OCI-LY1 (cell line): ENCODE measurements at regions not wholly inside any gene's neighbourhood (a gene's known extent, or its start where the extent isn't known, plus 50 kb on each side); places are given as distances from the start of the nearest gene placed in this dataset.
"Not testable (repeated sequence)": the region's sequence is repeated elsewhere in the genome, so short reads cannot be mapped to it uniquely, and the experiment has no call there.

ENCODE experiments used
- H2AFZ ChIP-seq: fragments of 200-600 bp; sonication (generic), shearing (Covaris generic); 2 replicates; pipeline ENCODE4 v1.6.0; 2014; ENCODE audit warnings: antibody characterized with exemption, mild to moderate bottlenecking, low read length
- H3F3A ChIP-seq: fragments of 200-600 bp; sonication (generic), shearing (Covaris generic); 2 replicates; pipeline ENCODE4 v1.6.0; 2014; ENCODE audit warnings: mild to moderate bottlenecking, antibody characterized with exemption, low read length, moderate library complexity; ENCODE audit not compliant: insufficient read depth
- H3K27ac ChIP-seq: fragments of 200-600 bp; sonication (generic); 2 replicates; pipeline ENCODE4 v1.5.1; 2014; ENCODE audit warnings: low read length, mixed run types, mild to moderate bottlenecking, low read depth; ENCODE audit not compliant: poor library complexity, severe bottlenecking
- H3K27me3 ChIP-seq: fragments of 200-600 bp; sonication (generic); 2 replicates; pipeline ENCODE4 v1.6.0; 2014; ENCODE audit warnings: antibody characterized with exemption, mild to moderate bottlenecking, low read length, moderate library complexity; ENCODE audit not compliant: insufficient read depth
- H3K36me3 ChIP-seq: fragments of 200-600 bp; sonication (generic); 2 replicates; pipeline ENCODE4 v1.6.1; 2014; ENCODE audit warnings: mild to moderate bottlenecking, antibody characterized with exemption, low read length, moderate library complexity, mixed read lengths; ENCODE audit not compliant: insufficient read depth
- H3K4me1 ChIP-seq: fragments of 200-600 bp; sonication (generic); 2 replicates; pipeline ENCODE4 v1.5.1; 2014; ENCODE audit warnings: mild to moderate bottlenecking, low read length, moderate library complexity; ENCODE audit not compliant: insufficient read depth, severe bottlenecking
- H3K4me2 ChIP-seq: fragments of 200-600 bp; sonication (generic), shearing (Covaris generic); 2 replicates; pipeline ENCODE4 v1.6.1; 2014; ENCODE audit warnings: low read length
- H3K4me3 ChIP-seq: fragments of 200-600 bp; sonication (generic); 2 replicates; pipeline ENCODE4 v1.5.1; 2014; ENCODE audit warnings: low read length, low read depth, mild to moderate bottlenecking, mixed read lengths; ENCODE audit not compliant: poor library complexity, severe bottlenecking
- H3K79me2 ChIP-seq: fragments of 200-600 bp; shearing (Covaris generic); 2 replicates; pipeline ENCODE4 v1.6.1; 2016; ENCODE audit warnings: mixed run types, low read length, mixed read lengths; ENCODE audit not compliant: insufficient read depth
- H3K9ac ChIP-seq: fragments of 200-600 bp; sonication (generic), shearing (Covaris generic); 2 replicates; pipeline ENCODE4 v1.6.1; 2014; ENCODE audit warnings: mild to moderate bottlenecking, low read length, mixed read lengths
- H3K9me2 ChIP-seq: fragments of 200-600 bp; sonication (generic), shearing (Covaris generic); 2 replicates; pipeline ENCODE4 v1.6.1; 2014; ENCODE audit warnings: low read depth, mild to moderate bottlenecking, low read length, mixed read lengths
- H3K9me3 ChIP-seq: fragments of 200-600 bp; shearing (Covaris generic); 2 replicates; pipeline ENCODE4 v1.6.1; 2014; ENCODE audit warnings: low read length, mixed read lengths
- H4K20me1 ChIP-seq: fragments of 200-600 bp; sonication (generic), shearing (Covaris generic); 2 replicates; pipeline ENCODE4 v1.6.0; 2016; ENCODE audit warnings: mild to moderate bottlenecking, low read length; ENCODE audit not compliant: insufficient read depth
- CTCF ChIP-seq: fragments of 200-600 bp; sonication (generic), shearing (Covaris generic); IDR thresholded peaks from 2 replicates; pipeline ENCODE4 v1.5.1; 2017; ENCODE audit warnings: mild to moderate bottlenecking, antibody characterized with exemption, low read length, moderate library complexity, mixed read lengths
- EZH2 ChIP-seq: fragments of 200-600 bp; sonication (generic), shearing (Covaris generic); IDR thresholded peaks from 2 replicates; pipeline ENCODE4 v1.8.0; 2017; ENCODE audit warnings: borderline replicate concordance, mixed run types, mild to moderate bottlenecking, antibody characterized with exemption, low read length, moderate library complexity, mixed read lengths

- H3K9me3 ChIP-seq, result no peaks in the 10 kb centered on the region; the same call in none of the 2 replicates
- no peak overlapping the region for H3K4me3 ChIP-seq
- H3K4me2 ChIP-seq, result no peak overlapping the region
- TF ChIP-seq EZH2 (no peak), CTCF (no peak)
- H3K4me1 ChIP-seq, result no peaks in the 10 kb centered on the region
- H3K9me2 ChIP-seq, result no peaks in the 10 kb centered on the region
- H3F3A ChIP-seq, result no peaks in the 10 kb centered on the region
- no peak overlapping the region for H3K27ac ChIP-seq
- no peaks in the 10 kb centered on the region for H4K20me1 ChIP-seq
- H3K79me2 ChIP-seq, result no peaks in the 10 kb centered on the region
- no peak overlapping the region for H3K9ac ChIP-seq
- peaks cover 3% of the 10 kb centered on the region; the same call in 1 of the 2 replicates for H3K27me3 ChIP-seq
- no peak overlapping the region for H2AFZ ChIP-seq
- no peaks in the 10 kb centered on the region for H3K36me3 ChIP-seq
Observed at GRCh38 chr9:129301941-129302340, 123.9 kb upstream of the IER5L start.

GRCh38 chr9:129296195-129296594 is 118.1 kb upstream of the IER5L start:
- H3K36me3 ChIP-seq, H3F3A ChIP-seq, H2AFZ ChIP-seq, H3K4me1 ChIP-seq, H4K20me1 ChIP-seq, H3K79me2 ChIP-seq, H3K9ac ChIP-seq, H3K9me2 ChIP-seq, H3K4me3 ChIP-seq, H3K27ac ChIP-seq, H3K4me2 ChIP-seq, H3K27me3 ChIP-seq, H3K9me3 ChIP-seq: not testable (repeated sequence)

- no peaks in the 10 kb centered on the region for H3F3A ChIP-seq
- H3K4me2 ChIP-seq, result no peak overlapping the region
- H3K9me2 ChIP-seq, result no peaks in the 10 kb centered on the region
- no peak for TF ChIP-seq CTCF
- TF ChIP-seq EZH2, result no peak
- H3K4me1 ChIP-seq, result peaks cover 10% of the 10 kb centered on the region
- H3K9ac ChIP-seq, result no peak overlapping the region
- no peaks in the 10 kb centered on the region for H3K36me3 ChIP-seq
- H3K27ac ChIP-seq, result no peak overlapping the region
- no peaks in the 10 kb centered on the region; the same call in 1 of the 2 replicates for H3K9me3 ChIP-seq
- no peak overlapping the region for H3K4me3 ChIP-seq
- H2AFZ ChIP-seq, result no peak overlapping the region
- peaks cover 9% of the 10 kb centered on the region for H3K27me3 ChIP-seq
- no peaks in the 10 kb centered on the region for H3K79me2 ChIP-seq
- no peaks in the 10 kb centered on the region for H4K20me1 ChIP-seq
Observed at GRCh38 chr9:129291041-129291501, 113.0 kb upstream of the IER5L start.

GRCh38 chr9:129290606-129291005 is 112.5 kb upstream of the IER5L start:
- Histone ChIP-seq H3K79me2 (no peaks in the 10 kb centered on the region), H3K27ac (no peak overlapping the region), H3K9me3 (no peaks in the 10 kb centered on the region; the same call in 1 of the 2 replicates), H3K36me3 (no peaks in the 10 kb centered on the region), H3F3A (no peaks in the 10 kb centered on the region), H3K9me2 (no peaks in the 10 kb centered on the region), H3K9ac (no peak overlapping the region), H4K20me1 (no peaks in the 10 kb centered on the region), H3K4me3 (no peak overlapping the region), H3K4me2 (no peak overlapping the region), H3K4me1 (peaks cover 10% of the 10 kb centered on the region), H3K27me3 (peaks cover 9% of the 10 kb centered on the region), H2AFZ (no peak overlapping the region)
- TF ChIP-seq CTCF (no peak), EZH2 (no peak)
